Neuronal stem cell (in vitro differentiated cells): ENCODE measurements at regions not wholly inside any gene's neighbourhood (a gene's known extent, or its start where the extent isn't known, plus 50 kb on each side); places are given as distances from the start of the nearest gene placed in this dataset.

Experiments
- DNase-seq: peaks from one replicate; pipeline ENCODE4 v3.0.0-alpha.2; 2013; ENCODE audit warnings: low spot score
- H2AFZ ChIP-seq: one replicate; pipeline ENCODE4 v1.6.1; 2013; ENCODE audit warnings: mild to moderate bottlenecking, low read length, inconsistent platforms
- H2AK5ac ChIP-seq: 2 replicates; pipeline ENCODE4 v1.6.1; 2013; ENCODE audit warnings: low read depth, mild to moderate bottlenecking, inconsistent platforms, low read length, moderate library complexity, mixed read lengths
- H2BK120ac ChIP-seq: 2 replicates; pipeline ENCODE4 v1.6.1; 2013; ENCODE audit warnings: low read depth, mild to moderate bottlenecking, inconsistent platforms, low read length, moderate library complexity, mixed read lengths
- H2BK12ac ChIP-seq: one replicate; pipeline ENCODE4 v1.6.1; 2013; ENCODE audit warnings: low read length, inconsistent platforms
- H2BK15ac ChIP-seq: 2 replicates; pipeline ENCODE4 v1.6.1; 2013; ENCODE audit warnings: mild to moderate bottlenecking, low read length, inconsistent platforms, mixed read lengths
- H2BK5ac ChIP-seq: one replicate; pipeline ENCODE4 v1.6.1; 2013; ENCODE audit warnings: inconsistent platforms, mild to moderate bottlenecking, low read length, moderate library complexity
- H3K14ac ChIP-seq: one replicate; pipeline ENCODE4 v1.6.1; 2013; ENCODE audit warnings: low read length, inconsistent platforms
- H3K18ac ChIP-seq: 2 replicates; pipeline ENCODE4 v1.6.1; 2013; ENCODE audit warnings: low read length, inconsistent platforms
- H3K23ac ChIP-seq: 2 replicates; pipeline ENCODE4 v1.6.1; 2013; ENCODE audit warnings: low read depth, mild to moderate bottlenecking, mixed read lengths, low read length, inconsistent platforms; ENCODE audit not compliant: poor library complexity
- H3K27ac ChIP-seq: replicated peaks from 3 replicates; pipeline ENCODE4 v1.5.1; 2013; ENCODE audit warnings: low read length, inconsistent platforms
- H3K27me3 ChIP-seq, 3 experiments: 2 replicates each; pipeline ENCODE4 v1.6.1; 2013; ENCODE audit warnings: low read length in 3 of 3, mild to moderate bottlenecking in 2 of 3, inconsistent platforms in 1 of 3, low read depth in 1 of 3, mixed read lengths in 1 of 3, moderate library complexity in 1 of 3; ENCODE audit not compliant: control insufficient read depth in 3 of 3, insufficient read depth in 3 of 3
- H3K36me3 ChIP-seq, 2 donors: replicated peaks in 1 of 2; 2 replicates each; pipeline ENCODE4 v1.6.1; 2013; ENCODE audit warnings: low read length in 2 of 2; ENCODE audit not compliant: control insufficient read depth in 2 of 2, insufficient read depth in 2 of 2
- H3K4ac ChIP-seq: 2 replicates; pipeline ENCODE4 v1.6.1; 2013; ENCODE audit warnings: inconsistent platforms, mild to moderate bottlenecking, low read length, moderate library complexity
- H3K4me1 ChIP-seq, 2 donors: 1 replicate in 1 of 2; 2 replicates in 1 of 2; pipeline ENCODE4 v1.6.1; 2013; ENCODE audit warnings: low read length in 2 of 2, low read depth in 1 of 2; ENCODE audit not compliant: control insufficient read depth in 2 of 2, insufficient read depth in 1 of 2
- H3K4me2 ChIP-seq: one replicate; pipeline ENCODE4 v1.6.1; 2013; ENCODE audit warnings: mild to moderate bottlenecking, low read length, inconsistent platforms; ENCODE audit not compliant: insufficient read depth, poor library complexity, severe bottlenecking
- H3K4me3 ChIP-seq, 2 donors: 2 replicates each; pipeline ENCODE4 v1.5.1; 2013; ENCODE audit warnings: low read length in 2 of 2, mild to moderate bottlenecking in 2 of 2, inconsistent platforms in 1 of 2, moderate library complexity in 1 of 2
- H3K79me1 ChIP-seq: one replicate; pipeline ENCODE4 v1.6.1; 2013; ENCODE audit warnings: low read depth, mild to moderate bottlenecking, inconsistent platforms, low read length, moderate library complexity
- H3K9ac ChIP-seq: one replicate; pipeline ENCODE4 v1.6.1; 2013; ENCODE audit warnings: mild to moderate bottlenecking, low read depth, low read length, inconsistent platforms; ENCODE audit not compliant: poor library complexity
- H3K9me3 ChIP-seq, 2 donors: replicated peaks in 1 of 2; 2 replicates each; pipeline versions ENCODE3 to v1.6.1; 2013; ENCODE audit warnings: low read length in 2 of 2, mild to moderate bottlenecking in 2 of 2, inconsistent platforms in 1 of 2, low read depth in 1 of 2, mixed read lengths in 1 of 2, moderate library complexity in 1 of 2; ENCODE audit not compliant: control insufficient read depth in 2 of 2, insufficient read depth in 1 of 2
- H4K8ac ChIP-seq: one replicate; pipeline ENCODE4 v1.6.1; 2013; ENCODE audit warnings: low read depth, mild to moderate bottlenecking, inconsistent platforms, low read length, moderate library complexity
- H4K91ac ChIP-seq: one replicate; pipeline ENCODE4 v1.6.1; 2013; ENCODE audit warnings: low read length, low read depth, mild to moderate bottlenecking, inconsistent platforms; ENCODE audit not compliant: poor library complexity
- WGBS, 2 donors: extraction: QIAGEN DNeasy Blood & Tissue Kit; methylation state at CpG; one replicate each; pipeline ENCODE4 v1.1.7; 2013; ENCODE audit warnings: missing lambda C conversion rate in 2 of 2, mixed read lengths in 1 of 2; ENCODE audit not compliant: insufficient read length in 2 of 2, insufficient replicate concordance in 1 of 2; ENCODE audit errors: extremely low coverage in 2 of 2; 5-methylcytosine and 5-hydroxymethylcytosine counted together

GRCh38 chr9:19553441-19553840 lies 144.6 kb downstream of the ACER2 start:
- H2BK120ac ChIP-seq: no peak overlapping the region
- H2BK12ac ChIP-seq: no peak overlapping the region
- no peak overlapping the region for H2BK15ac ChIP-seq
- no peak overlapping the region for H3K4ac ChIP-seq
- no peak overlapping the region for H3K4me3 ChIP-seq
- H3K4me1 ChIP-seq: no peaks in the 10 kb centered on the region
- H4K91ac ChIP-seq: no peak overlapping the region
- H3K9ac ChIP-seq: no peak overlapping the region
- no peak overlapping the region for H4K8ac ChIP-seq
- no peak for DNase-seq
- H3K9me3 ChIP-seq: peaks cover 0 to 2% of the 10 kb centered on the region in 2 donors
- no peak overlapping the region for H3K27ac ChIP-seq
- H3K23ac ChIP-seq: no peak overlapping the region
- no peak overlapping the region for H2AK5ac ChIP-seq
- no peaks in the 10 kb centered on the region for H3K79me1 ChIP-seq
- H2AFZ ChIP-seq: no peak overlapping the region
- H3K4me2 ChIP-seq: no peak overlapping the region
- no peak overlapping the region for H2BK5ac ChIP-seq
- H3K14ac ChIP-seq: no peak overlapping the region
- no peak overlapping the region for H3K18ac ChIP-seq
- no peaks in the 10 kb centered on the region for H3K27me3 ChIP-seq
- no peaks in the 10 kb centered on the region for H3K36me3 ChIP-seq

GRCh38 chr9:19552282-19553105 lies 143.7 kb downstream of the ACER2 start:
- no peak overlapping the region for H3K27ac ChIP-seq
- no peaks in the 10 kb centered on the region for H3K36me3 ChIP-seq
- H3K79me1 ChIP-seq: no peaks in the 10 kb centered on the region
- no peak overlapping the region for H3K4me3 ChIP-seq
- no peak overlapping the region for H2AFZ ChIP-seq
- H3K4ac ChIP-seq: no peak overlapping the region
- no peak overlapping the region for H2BK15ac ChIP-seq
- no peak overlapping the region for H2AK5ac ChIP-seq
- H2BK120ac ChIP-seq: no peak overlapping the region
- H3K23ac ChIP-seq: no peak overlapping the region
- no peak for DNase-seq
- H4K8ac ChIP-seq: no peak overlapping the region
- H4K91ac ChIP-seq: no peak overlapping the region
- H3K14ac ChIP-seq: no peak overlapping the region
- H3K18ac ChIP-seq: no peak overlapping the region
- H2BK12ac ChIP-seq: no peak overlapping the region
- H3K9ac ChIP-seq: no peak overlapping the region
- peaks cover 0 to 2% of the 10 kb centered on the region in 2 donors for H3K9me3 ChIP-seq
- H3K27me3 ChIP-seq: no peaks in the 10 kb centered on the region
- WGBS, 2 donors: no CpG with 5 or more reads among the region's 3 CpGs
- no peak overlapping the region for H3K4me2 ChIP-seq
- no peaks in the 10 kb centered on the region for H3K4me1 ChIP-seq
- H2BK5ac ChIP-seq: no peak overlapping the region

GRCh38 chr9:19551124-19551929 lies 142.5 kb downstream of the ACER2 start:
- Histone ChIP-seq H3K79me1 (no peaks in the 10 kb centered on the region), H3K14ac (no peak overlapping the region), H3K18ac (no peak overlapping the region), H2BK12ac (no peak overlapping the region), H3K9me3 (no peaks in the 10 kb centered on the region), H3K9ac (no peak overlapping the region), H4K91ac (no peak overlapping the region), H2BK120ac (no peak overlapping the region), H3K4ac (no peak overlapping the region), H3K36me3 (no peaks in the 10 kb centered on the region), H2BK15ac (no peak overlapping the region), H2AK5ac (no peak overlapping the region), H3K27me3 (no peaks in the 10 kb centered on the region), H3K4me3 (no peak overlapping the region), H3K4me1 (no peaks in the 10 kb centered on the region), H2BK5ac (no peak overlapping the region), H2AFZ (no peak overlapping the region), H3K23ac (no peak overlapping the region), H3K4me2 (no peak overlapping the region), H3K27ac (no peak overlapping the region), H4K8ac (no peak overlapping the region)
- DNase-seq: peak; percentile 3
- WGBS, 2 donors: no CpG with 5 or more reads among the region's 8 CpGs

GRCh38 chr9:19550009-19550408 lies 141.2 kb downstream of the ACER2 start:
- H2BK15ac ChIP-seq: no peak overlapping the region
- no peak overlapping the region for H2AFZ ChIP-seq
- no peak overlapping the region for H4K8ac ChIP-seq
- H3K27me3 ChIP-seq: no peaks in the 10 kb centered on the region
- H3K4me3 ChIP-seq: no peak overlapping the region
- H3K9ac ChIP-seq: no peak overlapping the region
- WGBS, 2 donors: no CpG with 5 or more reads among the region's 7 CpGs
- H2BK120ac ChIP-seq: no peak overlapping the region
- H3K9me3 ChIP-seq: no peaks in the 10 kb centered on the region
- no peak for DNase-seq
- no peak overlapping the region for H2AK5ac ChIP-seq
- H3K23ac ChIP-seq: no peak overlapping the region
- no peak overlapping the region for H2BK5ac ChIP-seq
- H3K18ac ChIP-seq: no peak overlapping the region
- no peak overlapping the region for H3K4ac ChIP-seq
- no peaks in the 10 kb centered on the region for H3K36me3 ChIP-seq
- H3K14ac ChIP-seq: no peak overlapping the region
- no peak overlapping the region for H3K4me2 ChIP-seq
- no peak overlapping the region for H2BK12ac ChIP-seq
- no peaks in the 10 kb centered on the region for H3K4me1 ChIP-seq
- no peak overlapping the region for H3K27ac ChIP-seq
- H4K91ac ChIP-seq: no peak overlapping the region
- no peaks in the 10 kb centered on the region for H3K79me1 ChIP-seq
